Kidney (tissue), 13 donors: ENCODE measurements at regions not wholly inside any gene's neighbourhood (a gene's known extent, or its start where the extent isn't known, plus 50 kb on each side); places are given as distances from the start of the nearest gene placed in this dataset.

Experiments
- DNase-seq, 5 donors: peaks; one replicate each; pipeline ENCODE4 v3.0.0-alpha.2; 2013 to 2020
- FAIRE-seq: peaks from 2 replicates; lab custom pipeline; 2012; peaks lifted over from hg19 to GRCh38; lab: Jason Lieb, UNC
- H3K27ac ChIP-seq, 2 donors: one replicate each; pipeline ENCODE4 v1.7.0; 2013; ENCODE audit warnings: low read depth in 2 of 2, low read length in 2 of 2, inconsistent platforms in 1 of 2
- H3K27me3 ChIP-seq: one replicate; pipeline ENCODE4 v1.7.1; 2013; ENCODE audit warnings: low read length, inconsistent platforms; ENCODE audit not compliant: control insufficient read depth, insufficient read depth
- H3K36me3 ChIP-seq, 3 donors: one replicate each; pipeline versions ENCODE4 v1.7.0 to v1.7.1; 2013; ENCODE audit warnings: low read length in 3 of 3, control low read depth in 1 of 3, inconsistent platforms in 1 of 3; ENCODE audit not compliant: insufficient read depth in 3 of 3, control insufficient read depth in 2 of 3
- H3K4me1 ChIP-seq, 3 donors: one replicate each; pipeline versions ENCODE4 v1.7.0 to v1.7.1; 2013; ENCODE audit warnings: low read length in 3 of 3, inconsistent platforms in 1 of 3, low read depth in 1 of 3; ENCODE audit not compliant: control insufficient read depth in 2 of 3, insufficient read depth in 2 of 3
- H3K4me3 ChIP-seq, 3 donors: one replicate each; pipeline versions ENCODE4 v1.7.0 to v1.8.1; 2013; ENCODE audit warnings: low read length in 3 of 3, control low read depth in 1 of 3, inconsistent platforms in 1 of 3
- H3K9ac ChIP-seq, 3 donors: one replicate each; pipeline versions ENCODE4 v1.7.0 to v1.7.1; 2013; ENCODE audit warnings: low read length in 3 of 3, control low read depth in 1 of 3, inconsistent platforms in 1 of 3
- H3K9me3 ChIP-seq, 3 donors: one replicate each; pipeline versions ENCODE4 v1.7.0 to v1.7.1; 2013; ENCODE audit warnings: low read length in 3 of 3, control low read depth in 1 of 3, inconsistent platforms in 1 of 3; ENCODE audit not compliant: control insufficient read depth in 2 of 3, insufficient read depth in 1 of 3
- CTCF ChIP-seq: IDR thresholded peaks from 3 replicates; pipeline ENCODE4 v1.5.1; 2012; ENCODE audit warnings: mild to moderate bottlenecking, moderate library complexity, borderline replicate concordance; ENCODE audit not compliant: insufficient read depth; ENCODE audit errors: extremely low read depth
- intact Hi-C: fragments of 100-400 bp; cut with DNase I; formaldehyde crosslinking; loops from one replicate; pipeline ENCODE4 v1.11.1; 2022
- donor health status: control.
- donor health status: control.
- donor health status: control.
- donor health status: control.
- donor health status: control.
- donor health status: DM: yes; HTN: yes; CAD: no.
- donor health status: Normal renal cell carcinoma (clear cell type).

GRCh38 chr7:33706771-33707200 is 198.6 kb upstream of the BMPER start:
- Histone ChIP-seq H3K4me3 (no peak overlapping the region), H3K9ac (no peak overlapping the region), H3K4me1 (peaks cover 0 to 10% (median 0%) of the 10 kb centered on the region in 3 donors), H3K9me3 (no peaks in the 10 kb centered on the region), H3K27me3 (no peaks in the 10 kb centered on the region), H3K36me3 (no peaks in the 10 kb centered on the region), H3K27ac (no peak overlapping the region)
- intact Hi-C loops: no loop called here
- TF ChIP-seq CTCF: no peak
- no peak for DNase-seq
- no peak for FAIRE-seq

- TF ChIP-seq CTCF: no peak
- H3K4me1 ChIP-seq: peaks cover 0 to 10% (median 0%) of the 10 kb centered on the region in 3 donors
- no peak overlapping the region for H3K4me3 ChIP-seq
- H3K9me3 ChIP-seq: no peaks in the 10 kb centered on the region
- no peak for FAIRE-seq
- DNase-seq: peak in 4 of 5 donors; percentile 55 to 88 (median 78)
- no peak overlapping the region for H3K27ac ChIP-seq
- H3K27me3 ChIP-seq: no peaks in the 10 kb centered on the region
- intact Hi-C loops: no loop called here
- no peak overlapping the region for H3K9ac ChIP-seq
- no peaks in the 10 kb centered on the region for H3K36me3 ChIP-seq
These were observed 197.9 kb upstream of the BMPER start for GRCh38 chr7:33707427-33707826.

GRCh38 chr7:33710608-33711007 is 194.7 kb upstream of the BMPER start:
- Histone ChIP-seq H3K9me3 (no peaks in the 10 kb centered on the region), H3K4me1 (peaks cover 0 to 10% (median 0%) of the 10 kb centered on the region in 3 donors), H3K9ac (no peak overlapping the region), H3K36me3 (no peaks in the 10 kb centered on the region), H3K27me3 (no peaks in the 10 kb centered on the region), H3K4me3 (no peak overlapping the region), H3K27ac (no peak overlapping the region)
- TF ChIP-seq CTCF: no peak
- FAIRE-seq: no peak
- intact Hi-C loops: no loop called here
- DNase-seq: no peak
